Ramos (cell line): ENCODE measurements at regions not wholly inside any gene's neighbourhood (a gene's known extent, or its start where the extent isn't known, plus 50 kb on each side); places are given as distances from the start of the nearest gene placed in this dataset.

Experiments used
- in situ Hi-C: fragments of 300-500 bp; cut with MboI; formaldehyde crosslinking; loops from one replicate; pipeline ENCODE4 v1.14.3; 2022; ENCODE audit warnings: low sequenced_read_pairs; ENCODE audit not compliant: unreplicated experiment

DNA sequence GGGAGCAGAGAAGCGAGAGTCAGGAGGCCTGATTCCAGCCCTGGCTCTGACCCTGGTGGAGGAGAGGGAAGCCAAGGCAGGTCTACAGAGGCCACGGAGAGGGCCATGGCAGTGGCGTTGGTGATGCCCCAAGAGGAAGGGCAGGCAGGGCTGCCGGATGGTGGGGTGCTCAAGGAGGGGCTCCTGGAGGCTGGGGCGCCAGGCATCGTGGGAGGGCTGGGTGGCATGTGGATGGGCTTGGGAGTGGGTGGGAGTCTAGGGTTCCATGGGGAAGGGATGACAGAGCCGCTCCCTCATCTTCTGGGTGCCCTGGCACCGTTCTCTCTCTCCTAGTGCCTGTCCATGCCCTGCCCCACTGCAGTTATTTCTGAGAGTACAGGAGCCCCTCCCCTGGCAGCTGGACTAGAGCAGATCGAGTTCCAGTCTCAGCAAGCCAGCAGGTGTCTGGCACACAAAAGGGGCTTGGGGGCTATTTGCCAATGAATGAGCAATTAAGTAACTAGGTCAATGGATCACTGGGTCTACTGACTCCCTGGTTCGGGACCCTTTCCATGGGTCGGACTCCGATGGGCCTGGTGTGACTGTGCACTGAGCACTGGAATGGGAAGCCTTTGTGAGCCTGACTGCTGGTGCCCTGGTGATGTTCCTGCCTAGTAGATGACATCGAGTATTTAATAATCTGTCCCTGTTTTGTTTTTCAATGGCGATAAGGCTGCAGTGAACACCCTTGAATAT is 570.0 kb downstream of the TBC1D22A start:
- in situ Hi-C loops, result no loop called here

- in situ Hi-C loops, result no loop called here
These were observed 569.3 kb downstream of the TBC1D22A start for GRCh38 chr22:47331750-47332149.

DNA sequence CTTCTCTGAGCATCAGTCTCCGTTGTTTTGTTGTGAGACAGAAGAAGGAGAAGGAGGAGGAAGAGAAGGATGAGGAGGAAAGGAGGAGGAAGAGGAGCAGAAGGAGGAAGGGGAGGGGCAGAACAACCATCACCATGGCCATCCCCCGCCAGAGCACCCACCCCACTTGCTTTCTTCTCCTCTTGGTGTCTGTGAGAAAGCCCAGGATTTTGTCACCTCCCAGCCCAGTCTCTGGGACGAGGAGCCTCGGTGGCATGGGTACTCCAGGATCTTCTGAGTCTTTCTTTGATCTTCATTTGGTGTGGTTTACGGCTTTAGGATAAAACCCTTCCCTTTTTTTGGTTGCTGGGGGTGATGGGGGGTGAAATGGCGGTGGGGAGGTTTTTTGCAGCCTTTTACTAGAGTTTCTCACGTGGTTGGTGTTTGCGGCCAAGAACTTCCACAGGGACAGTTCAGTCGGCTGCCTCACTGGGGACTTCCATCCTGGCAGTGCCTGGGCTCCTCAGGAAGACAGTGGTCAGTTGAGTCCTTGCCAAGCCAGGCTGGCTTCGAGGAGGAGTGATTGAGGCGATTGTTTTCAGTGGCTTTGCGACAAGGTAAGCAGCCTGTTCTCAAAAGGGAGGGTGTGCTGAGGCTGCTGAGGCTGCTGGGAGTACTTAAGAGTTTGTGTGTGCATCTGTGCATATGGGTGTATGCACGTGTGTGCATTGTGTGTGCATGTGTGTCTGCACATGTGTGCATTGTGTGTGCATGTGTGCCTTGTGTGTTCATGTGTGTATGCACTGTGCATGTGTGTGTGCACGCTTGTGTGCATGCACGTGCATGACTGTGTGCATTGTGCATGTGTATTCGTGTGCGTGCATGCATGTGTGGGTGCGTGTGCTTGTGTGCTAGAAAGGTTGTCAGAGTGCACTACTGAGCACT is 567.5 kb downstream of the TBC1D22A start:
- in situ Hi-C loops, result no loop called here

DNA sequence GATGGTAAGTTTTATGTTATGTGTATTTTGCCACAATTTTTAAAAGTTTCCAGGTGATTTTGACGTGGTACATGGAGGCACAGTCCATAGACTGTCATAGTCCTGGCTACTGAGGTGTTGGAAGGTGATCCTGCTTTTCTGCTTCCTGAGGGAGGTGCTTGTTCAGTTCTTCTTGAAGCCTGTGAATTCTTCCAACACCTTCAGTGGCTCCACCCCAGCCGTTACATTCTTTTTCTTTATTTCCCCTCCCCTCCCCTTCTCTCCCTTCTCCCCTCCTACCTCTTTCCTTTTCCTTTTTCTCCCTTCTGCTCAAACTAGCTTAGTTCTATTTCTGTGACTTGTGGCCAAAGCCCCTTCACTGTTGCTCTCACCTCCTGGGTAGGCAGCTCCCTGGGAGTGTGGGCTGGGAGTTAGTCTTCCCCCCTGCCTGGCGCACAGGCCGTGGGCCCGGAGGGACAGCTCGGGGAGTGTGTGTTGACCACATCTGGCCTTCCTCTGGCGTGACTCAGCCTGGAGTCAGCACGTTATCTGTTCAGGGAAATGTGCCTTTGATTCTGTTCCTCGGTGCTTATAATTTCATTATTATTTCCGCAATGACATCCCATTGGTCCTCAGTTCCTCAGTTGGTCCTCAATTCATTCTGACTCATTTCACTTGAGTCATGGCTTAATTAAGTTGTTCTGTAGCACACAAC is 566.2 kb downstream of the TBC1D22A start:
- in situ Hi-C loops, result no loop called here

GRCh38 chr22:47327241-47327640 is 564.8 kb downstream of the TBC1D22A start:
- in situ Hi-C loops, result no loop called here

DNA sequence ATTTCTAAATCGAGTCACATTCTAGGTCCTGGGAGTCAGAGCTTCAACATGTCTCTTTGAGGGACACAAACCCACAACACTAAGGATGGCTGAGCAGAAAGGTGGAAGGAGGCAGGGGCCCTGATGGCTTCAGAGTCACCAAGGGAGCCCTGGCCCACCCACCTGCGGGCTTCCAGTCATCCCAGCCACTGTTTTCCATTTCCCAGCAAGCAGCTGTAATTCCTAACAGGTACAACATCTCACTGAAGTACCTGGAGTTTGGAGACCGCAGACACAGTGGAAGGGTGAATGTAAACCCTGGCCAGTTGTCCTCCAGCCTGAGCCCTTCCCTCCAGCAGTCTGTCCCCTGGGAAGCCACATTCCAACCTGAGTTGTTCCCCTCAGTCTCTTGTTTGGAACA is 562.8 kb downstream of the TBC1D22A start:
- in situ Hi-C loops, result no loop called here

GRCh38 chr22:47324435-47324990 is 562.1 kb downstream of the TBC1D22A start:
- in situ Hi-C loops, result no loop called here

- in situ Hi-C loops, result no loop called here
These were observed 561.1 kb downstream of the TBC1D22A start for GRCh38 chr22:47323518-47323917.

GRCh38 chr22:47322854-47323253 is 560.4 kb downstream of the TBC1D22A start:
- in situ Hi-C loops, result no loop called here

GRCh38 chr22:47320560-47320959 is 558.1 kb downstream of the TBC1D22A start:
- in situ Hi-C loops, result no loop called here

DNA sequence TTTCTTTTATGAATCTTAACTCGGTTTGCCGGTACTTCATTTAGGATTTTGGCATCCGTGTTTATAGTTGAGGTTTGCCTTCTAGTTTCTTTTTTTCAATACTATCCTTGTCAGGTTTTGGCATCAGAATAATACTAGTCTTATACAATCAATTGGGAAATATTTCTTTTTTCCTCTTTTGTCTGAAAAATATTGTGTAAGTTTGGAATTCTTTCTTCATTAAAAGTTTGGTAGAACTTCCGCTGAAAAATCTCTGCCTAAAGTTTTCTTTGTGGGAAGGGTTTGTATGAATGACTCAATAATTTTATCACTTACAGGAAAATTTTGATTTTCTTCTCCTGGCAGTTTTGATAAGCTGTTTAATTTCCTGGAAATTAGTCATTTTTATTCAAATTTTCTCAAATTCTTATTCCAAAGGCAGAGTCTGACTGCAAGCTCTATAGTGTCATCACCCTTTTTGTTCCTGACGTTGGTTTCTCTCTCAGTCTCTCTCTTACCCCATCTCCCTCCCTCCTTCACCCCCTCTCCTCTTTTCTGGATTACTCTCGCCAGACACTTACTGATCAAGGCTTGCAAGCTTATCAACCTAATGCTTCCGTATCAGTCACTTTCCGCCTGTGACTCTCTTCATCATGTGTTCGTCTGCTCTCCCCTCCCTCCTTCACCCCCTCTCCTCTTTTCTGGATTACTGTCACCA is 555.7 kb downstream of the TBC1D22A start:
- in situ Hi-C loops, result no loop called here

- in situ Hi-C loops, result no loop called here
These were observed 553.5 kb downstream of the TBC1D22A start for GRCh38 chr22:47315862-47316419.

DNA sequence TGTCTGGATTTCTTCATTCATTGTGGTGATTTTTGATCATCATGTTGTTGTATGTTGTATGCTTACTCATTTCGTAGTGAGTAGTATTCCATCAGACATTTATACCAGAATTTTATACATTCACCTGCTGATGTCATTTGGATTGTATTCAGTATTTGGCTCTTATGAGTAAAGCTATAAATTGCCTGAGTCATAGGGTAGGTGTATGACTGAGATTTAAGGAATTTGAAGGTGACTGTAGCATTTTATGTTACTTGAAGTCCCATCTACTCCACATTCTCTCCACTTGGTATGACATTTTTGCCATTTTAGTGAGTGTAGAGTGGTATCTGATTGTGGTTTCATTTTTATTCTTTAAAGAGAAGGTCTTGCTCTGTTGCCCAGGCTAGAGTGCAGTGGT is 548.2 kb downstream of the TBC1D22A start:
- in situ Hi-C loops, result no loop called here

- in situ Hi-C loops, result no loop called here
These were observed 547.5 kb downstream of the TBC1D22A start for GRCh38 chr22:47309946-47310345.

GRCh38 chr22:47309476-47309875 is 547.0 kb downstream of the TBC1D22A start:
- in situ Hi-C loops, result no loop called here

DNA sequence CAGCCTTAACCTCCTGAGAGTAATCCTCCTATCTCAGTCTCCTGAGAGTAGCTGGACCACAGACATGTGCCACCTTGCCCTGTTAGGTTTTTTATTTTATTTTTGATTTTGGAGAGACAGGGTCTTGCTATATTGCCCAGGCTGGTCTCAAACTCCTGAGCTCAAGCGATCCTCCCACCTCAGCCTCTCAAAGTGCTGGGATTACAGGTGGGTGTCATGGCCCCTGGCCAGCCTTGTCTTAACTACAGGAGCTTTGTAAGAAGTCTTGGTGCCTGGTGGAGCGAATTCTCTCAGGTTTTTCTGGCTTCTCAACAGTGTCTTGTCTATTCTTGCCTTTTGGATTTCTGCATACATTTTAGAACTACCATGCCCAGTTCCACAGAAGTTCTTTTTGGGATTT is 546.4 kb downstream of the TBC1D22A start:
- in situ Hi-C loops, result no loop called here

DNA sequence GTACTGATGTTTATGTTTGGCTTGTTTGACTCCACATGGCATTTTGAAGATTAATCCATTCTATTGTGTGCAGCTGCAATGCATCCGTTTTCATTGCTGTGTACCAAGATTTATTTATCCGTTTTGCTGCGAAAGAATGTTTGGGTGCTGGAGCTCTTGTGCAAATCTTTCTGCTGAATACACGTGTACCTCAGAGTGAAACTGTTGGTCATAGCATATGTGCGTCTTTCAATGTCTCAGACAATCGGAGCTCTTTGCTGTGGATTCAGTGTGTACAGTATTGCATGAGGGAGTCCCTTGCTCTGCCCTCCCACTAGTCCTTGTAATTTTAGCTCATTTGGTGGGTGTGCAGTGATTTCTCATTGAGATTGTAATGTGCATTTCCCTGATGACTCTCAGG is 545.4 kb downstream of the TBC1D22A start:
- in situ Hi-C loops, result no loop called here

DNA sequence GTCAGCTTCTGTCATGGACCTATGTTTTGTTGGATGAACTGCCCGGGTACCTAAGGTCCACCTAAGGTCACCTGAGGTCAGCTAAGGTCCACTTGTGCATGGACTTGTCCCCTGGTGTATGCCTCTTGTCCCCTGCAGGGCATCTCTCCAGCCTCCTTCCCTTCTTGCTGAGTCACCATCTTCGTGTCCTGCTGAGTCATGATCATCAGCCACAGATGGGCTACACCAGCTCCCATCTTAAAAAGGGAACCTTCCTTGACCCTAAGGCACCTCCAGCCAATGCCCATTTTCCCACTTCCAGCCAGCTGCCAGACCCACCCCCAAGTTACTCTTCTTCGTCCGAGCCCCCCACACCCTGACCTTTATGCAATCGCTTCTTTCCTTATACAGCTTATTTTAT is 544.9 kb downstream of the TBC1D22A start:
- in situ Hi-C loops, result no loop called here

GRCh38 chr22:47304854-47305253 is 542.4 kb downstream of the TBC1D22A start:
- in situ Hi-C loops, result no loop called here
